HG03565 (cell line): ENCODE measurements at regions not wholly inside any gene's neighbourhood (a gene's known extent, or its start where the extent isn't known, plus 50 kb on each side); places are given as distances from the start of the nearest gene placed in this dataset.

Source experiments
- ATAC-seq: cut with Tn5 transposase; IDR thresholded peaks from one replicate; pipeline ENCODE4 v1.9.1; 2021; ENCODE audit warnings: mild to moderate bottlenecking, moderate library complexity; ENCODE audit not compliant: unreplicated experiment

DNA sequence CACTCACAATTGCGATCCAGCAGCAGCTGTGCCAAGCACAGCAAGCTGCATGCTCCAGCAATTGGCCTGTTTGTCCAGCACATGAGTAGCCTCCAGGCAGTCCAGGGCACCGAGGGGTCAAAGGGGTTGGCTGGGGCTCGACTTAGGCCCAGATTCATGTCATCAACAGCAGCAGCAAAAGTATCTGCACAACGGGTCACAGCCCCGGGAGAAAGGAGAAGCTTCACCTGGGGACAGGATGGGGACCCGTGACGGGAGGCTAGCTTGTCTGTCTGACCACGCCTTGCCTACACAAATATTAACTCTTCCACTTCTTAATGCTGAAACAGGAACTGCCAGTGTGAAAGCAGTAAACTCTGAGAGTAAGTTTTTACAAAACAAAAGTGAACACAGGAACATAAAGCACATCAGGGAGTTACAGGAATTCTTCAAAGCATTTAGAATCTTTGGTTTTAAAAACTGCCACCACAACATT, 191.2 kb downstream of the PIK3R1 start:
- peak; percentile 83 for ATAC-seq

DNA sequence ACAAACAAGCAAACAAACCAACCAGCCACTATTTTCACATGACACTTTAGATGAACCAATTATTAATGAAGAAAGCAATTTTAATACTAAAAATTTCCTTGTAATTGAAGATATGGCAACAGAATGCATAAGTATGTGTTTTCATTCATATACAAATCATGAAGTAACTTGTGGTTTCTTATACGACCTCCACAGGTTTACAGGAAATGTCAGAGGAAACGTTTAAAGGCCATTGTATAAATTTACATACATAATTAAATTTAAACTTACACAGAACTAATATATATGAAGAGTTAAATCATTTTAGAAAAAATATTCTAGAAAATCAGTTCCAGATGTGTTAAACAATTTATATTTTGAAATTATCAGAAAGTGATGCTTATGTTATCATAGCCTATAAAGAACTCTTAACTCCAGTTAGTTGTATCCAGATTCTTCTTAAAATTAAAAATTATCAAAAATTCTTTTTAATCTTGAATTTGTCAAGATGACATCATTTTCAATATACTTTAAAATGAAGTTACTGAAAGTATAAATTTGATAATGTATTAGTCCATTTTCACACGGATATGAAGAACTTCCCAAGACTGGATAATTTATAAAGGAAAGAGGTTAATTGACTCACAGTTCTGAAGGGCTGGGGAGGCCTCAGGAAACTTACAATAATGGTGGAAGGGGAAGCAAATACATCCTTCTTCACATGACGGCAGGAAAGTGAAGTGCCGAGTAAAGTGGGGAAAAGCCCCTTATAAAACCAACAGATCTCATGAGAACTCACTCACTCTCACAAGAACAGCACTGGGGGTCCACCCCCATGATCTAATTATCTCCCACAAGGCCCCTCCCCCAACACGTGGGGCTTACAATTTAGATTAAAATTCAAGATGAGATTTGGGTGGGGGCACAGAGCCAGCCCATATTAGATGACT, 192.0 kb downstream of the PIK3R1 start:
- no peak for ATAC-seq

DNA sequence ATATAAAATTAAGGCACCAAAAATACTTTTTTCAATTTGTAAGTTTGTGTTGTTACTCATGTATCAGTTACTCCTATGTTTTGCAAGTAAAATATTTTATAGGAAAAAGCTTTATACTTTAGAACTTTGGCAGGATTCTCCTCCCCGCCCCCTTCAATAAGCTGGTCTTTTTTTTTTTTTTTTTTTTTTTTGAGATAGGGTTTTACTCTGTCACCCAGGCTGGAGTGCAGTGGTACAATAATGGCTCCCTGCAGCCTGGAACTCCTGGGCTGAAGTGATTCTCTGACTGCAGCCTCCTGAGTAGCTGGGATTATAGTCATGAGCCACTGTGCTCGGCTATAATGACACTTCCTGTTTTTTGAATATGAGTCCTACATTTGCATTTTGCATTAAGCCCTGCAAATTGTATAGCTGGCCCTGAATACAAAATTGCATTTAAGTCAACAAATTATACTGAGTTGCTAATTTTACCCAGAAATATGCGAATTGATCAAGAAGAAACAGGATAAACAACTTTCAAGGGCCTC, 192.9 kb downstream of the PIK3R1 start:
- no peak for ATAC-seq

DNA sequence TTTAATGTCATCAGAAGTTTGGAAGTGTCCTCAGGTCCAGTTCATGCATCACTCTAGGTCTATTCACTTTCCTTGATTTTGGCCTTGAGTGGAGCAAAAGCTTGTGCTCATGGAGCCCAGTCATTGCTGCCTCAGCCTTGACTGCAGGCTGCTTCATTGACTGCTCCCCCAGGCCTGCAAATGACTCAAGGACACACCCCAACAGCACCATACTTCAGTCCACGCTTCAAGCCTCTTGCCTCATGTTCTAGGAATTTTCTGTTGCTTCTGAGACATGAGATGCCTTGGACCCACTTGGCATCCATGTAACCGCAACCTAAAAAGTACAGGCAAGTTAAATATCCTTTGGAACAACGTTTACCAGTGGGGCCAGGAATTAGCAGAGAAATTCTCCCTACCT, 193.7 kb downstream of the PIK3R1 start:
- ATAC-seq, result no peak

DNA sequence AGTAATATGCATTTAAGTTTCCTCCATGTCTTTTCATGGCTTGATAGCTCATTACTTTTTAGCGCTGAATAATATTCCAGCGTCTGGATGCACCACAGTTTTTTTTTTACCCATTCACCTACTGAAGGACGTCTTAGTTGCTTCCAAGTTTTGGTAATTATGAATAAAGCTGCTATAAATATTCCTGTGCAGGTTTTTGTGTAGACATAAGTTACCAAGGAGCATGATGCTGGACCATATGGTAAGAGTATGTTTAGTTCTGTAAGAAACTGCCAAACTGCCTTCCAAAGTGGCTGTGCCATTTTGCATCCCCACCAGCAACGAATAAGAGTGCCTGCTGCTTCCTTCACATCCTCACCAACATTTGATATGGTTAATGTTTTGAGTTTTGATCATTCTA, 195.6 kb downstream of the PIK3R1 start:
- no peak for ATAC-seq

DNA sequence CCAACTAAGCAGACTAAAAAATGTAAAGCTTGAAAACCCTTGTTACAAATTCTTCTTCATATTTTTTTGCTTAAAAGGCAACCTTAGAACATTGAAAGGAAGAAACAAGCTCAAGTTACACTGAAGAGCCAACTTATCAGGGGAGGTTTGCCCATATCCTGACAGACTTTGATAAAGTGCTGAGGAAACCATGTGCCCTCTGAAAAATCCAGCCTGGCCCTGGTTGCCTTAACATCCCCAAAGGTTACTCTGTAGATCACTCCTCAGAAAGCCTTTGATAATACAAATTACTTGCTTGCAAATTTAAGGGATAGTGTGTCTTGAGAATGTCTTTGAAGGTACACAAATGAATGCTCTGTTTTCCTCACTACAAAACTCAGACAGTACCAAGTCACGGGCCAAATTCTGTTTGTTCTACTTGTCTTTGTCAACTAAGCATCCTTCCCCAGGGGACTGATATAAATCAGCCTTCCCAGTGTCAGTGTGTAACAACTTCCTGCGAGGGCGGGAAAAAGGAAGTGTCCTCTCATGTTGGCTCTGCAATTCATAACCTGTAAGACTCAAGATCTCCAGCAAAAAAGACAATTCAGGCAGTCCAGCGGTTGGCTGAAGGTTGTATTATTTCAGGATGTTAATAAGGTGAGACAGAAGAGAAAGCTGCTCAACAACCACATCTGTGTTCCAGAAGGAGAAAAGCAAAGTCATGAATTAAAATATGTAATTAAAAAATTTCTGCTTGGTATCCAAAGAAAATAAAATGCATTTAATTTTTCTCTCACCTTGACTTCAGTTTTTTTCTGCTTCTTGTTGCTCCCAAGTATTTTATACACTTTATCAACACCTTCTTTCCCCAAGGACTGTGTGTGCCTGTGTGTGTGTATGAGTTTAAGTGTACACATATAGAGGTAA, 199.9 kb downstream of the PIK3R1 start:
- no peak for ATAC-seq

DNA sequence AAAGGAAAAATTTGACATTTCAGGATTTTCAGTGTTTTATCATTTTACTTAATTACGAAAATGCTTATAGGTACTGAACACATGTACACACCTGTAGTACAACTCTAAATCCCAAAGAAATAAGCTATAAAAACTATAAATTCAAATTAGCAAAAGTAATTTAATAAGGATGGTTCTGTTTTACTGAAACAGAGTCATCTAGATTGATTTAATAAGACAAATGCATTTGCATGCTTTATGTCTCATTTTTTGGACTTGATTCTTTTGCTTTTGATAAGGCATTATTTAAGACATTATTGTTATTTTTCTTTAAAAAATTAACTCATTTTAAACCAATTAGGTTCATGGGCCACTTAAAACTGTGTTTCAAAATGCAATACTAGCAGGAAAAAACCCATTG, 201.2 kb downstream of the PIK3R1 start:
- ATAC-seq, result no peak

DNA sequence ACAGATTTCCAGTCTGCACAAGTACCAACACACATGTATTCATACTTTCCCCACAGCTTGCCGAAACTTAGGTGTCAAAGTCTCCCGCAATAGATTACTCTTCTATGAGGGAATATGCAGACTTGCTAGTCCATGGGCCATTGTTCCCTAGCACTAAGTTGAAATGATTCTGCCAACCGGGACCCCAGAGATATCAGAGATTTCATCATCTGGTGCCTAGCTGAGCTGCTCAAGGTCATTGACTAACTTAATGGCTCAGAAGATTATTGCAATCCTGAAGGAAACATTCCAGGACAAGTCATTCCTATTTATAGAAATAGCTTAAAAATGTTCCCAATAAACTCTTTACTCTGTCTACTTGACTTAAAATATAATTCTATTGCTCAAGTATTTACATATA, 202.6 kb downstream of the PIK3R1 start:
- ATAC-seq, result no peak

DNA sequence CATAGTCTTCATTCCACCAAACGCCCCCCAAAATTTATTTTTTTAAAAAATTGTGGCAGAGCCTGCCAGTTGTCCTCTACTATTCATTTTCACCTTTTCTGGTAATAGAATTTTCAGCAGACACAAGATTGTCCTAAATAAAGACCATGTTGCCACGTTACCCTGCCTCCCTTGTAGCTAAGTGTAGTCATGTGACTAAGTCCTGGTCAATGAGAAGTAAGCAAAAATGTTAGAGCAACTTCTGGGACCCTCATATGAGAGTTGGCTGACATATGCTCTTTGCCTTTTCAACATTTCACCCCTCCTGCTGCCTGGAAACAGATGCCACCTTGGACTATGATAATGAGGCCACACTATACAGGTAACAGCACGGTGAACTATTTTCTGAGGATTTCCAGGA, 203.1 kb downstream of the PIK3R1 start:
- no peak for ATAC-seq

DNA sequence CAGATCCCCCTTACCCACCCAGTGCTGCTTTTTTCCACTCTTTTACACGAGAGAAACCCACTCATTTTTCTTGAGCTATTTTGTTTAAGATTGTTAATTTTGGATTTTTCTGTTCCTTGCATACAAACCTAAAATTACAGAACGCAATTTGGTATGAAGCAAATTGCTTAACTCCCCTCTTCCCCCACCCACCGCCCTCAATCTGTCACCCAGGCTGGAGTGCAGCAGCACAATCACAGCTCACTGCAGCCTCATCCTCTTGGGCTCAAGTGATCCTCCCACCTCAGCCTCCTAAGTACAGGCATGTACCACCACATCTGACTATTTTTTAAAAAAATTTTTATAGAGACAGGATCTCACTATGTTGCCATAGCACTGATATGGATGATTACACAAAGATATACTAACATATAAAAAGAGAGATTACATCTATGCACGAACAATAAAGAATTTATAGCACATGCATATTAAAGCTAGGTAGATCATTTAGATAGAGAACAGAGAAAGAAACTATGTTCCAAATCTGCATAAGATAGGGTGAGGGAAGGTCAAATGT, 203.6 kb downstream of the PIK3R1 start:
- ATAC-seq, result no peak

DNA sequence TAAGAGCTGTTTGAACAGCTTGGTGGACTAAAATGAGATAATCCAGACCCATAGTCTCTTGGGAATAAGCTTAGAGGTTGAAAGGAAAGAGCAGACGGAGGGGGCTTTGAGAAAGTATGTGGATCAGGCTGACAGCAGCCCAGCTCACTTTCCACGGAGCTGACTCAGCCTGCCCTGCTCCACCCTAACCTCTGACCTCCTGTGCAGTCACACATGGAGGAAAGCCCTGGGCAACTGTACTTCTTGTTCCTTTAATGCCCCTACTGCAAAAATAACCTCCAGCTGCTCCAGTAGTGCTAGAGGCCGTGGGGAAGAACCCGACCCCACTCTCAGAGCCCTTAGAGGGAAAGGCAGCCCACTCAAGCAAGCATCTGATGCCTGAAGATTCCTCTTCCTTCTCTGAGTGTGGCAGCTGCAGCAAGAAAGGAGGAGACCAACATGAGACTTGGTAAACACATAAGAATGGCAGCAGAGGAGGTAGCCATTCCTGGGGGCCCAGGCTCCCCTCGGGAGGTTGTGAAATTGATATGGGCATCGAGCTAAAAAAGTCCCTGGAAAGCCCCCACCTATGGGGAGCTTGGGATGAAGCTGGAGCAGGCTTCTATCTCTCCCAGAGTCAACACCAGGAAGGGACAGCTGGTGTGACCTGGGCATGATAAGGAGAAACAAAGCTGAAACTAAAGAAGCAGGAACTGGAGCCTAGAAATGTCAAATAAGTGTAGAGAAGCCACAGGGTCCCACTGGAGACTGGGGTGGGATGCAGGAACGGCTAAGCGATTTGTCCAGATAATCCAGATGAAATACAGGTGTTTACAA, 204.3 kb downstream of the PIK3R1 start:
- ATAC-seq, result no peak

DNA sequence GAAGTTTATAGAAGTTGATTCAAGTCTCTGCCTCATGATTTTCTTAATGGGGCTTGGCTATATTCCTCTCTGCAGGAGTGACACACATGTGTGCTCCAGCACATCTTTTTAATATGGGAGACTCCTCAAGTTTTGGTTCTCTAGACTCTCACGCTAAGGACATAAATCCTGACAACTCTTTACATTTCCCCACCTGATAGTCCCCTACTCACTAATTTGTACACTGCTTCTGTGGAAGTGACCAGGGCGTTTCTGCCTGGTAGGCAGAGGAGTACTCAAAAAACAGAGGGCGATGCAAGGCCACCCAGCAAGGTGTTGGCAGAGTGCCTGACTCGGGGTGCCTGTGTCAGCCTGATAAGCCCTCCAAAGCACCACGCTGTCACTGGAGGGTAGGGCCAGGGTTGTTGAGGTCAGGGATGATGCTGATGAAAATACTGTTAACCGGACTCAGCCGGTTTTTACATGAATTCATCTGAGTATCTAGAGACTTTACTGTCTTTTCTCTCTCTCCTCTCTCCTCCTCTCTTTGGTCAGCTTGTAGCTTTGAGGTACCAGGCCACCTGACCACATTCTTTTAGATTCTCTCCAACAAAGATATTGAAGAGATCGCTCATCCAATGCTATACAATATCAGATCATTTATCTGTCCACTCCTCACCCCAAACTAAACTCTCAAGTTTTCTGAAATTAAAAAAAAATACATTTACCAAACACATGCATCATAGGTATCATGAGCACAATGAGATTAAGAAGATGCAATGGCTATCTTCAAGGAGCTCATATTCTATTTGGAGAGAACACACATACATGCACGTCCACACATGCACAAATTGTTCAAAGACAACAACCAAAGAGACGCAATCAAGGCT, 205.2 kb downstream of the PIK3R1 start:
- no peak for ATAC-seq

DNA sequence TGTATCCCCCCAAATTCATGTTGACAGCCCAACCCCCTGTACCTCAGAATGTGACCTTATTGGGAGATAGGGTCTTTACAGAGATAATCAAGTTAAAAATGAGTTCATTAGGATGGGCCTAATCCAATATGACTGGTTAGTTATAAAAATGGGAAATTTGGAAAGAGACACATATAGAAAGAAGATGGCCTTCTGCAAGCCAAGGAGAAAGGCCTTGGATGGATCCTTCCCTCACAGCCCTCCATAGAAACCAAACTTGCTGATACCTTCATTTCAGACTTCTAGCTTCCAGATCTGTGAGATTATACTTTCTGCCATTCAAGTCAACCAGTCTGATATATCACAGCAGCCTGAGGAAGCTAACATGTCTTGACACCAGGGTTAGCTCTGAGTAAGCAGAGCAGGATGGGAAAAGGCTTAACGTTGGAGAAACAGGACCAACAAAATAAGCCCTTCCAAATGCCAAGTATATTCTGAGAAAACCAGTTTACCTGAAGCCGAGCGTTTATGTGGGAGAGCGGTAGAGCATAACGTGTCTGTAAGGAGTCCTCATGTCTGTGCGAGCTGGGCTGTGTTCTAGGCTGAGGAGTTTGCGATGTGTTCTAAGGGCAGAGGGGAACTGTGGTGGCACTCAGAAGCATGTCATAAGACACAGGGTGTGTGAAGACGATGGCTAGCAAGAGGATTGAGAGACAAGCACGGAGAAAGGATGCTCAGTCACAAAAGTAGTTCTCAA, 206.1 kb downstream of the PIK3R1 start:
- ATAC-seq, result no peak

DNA sequence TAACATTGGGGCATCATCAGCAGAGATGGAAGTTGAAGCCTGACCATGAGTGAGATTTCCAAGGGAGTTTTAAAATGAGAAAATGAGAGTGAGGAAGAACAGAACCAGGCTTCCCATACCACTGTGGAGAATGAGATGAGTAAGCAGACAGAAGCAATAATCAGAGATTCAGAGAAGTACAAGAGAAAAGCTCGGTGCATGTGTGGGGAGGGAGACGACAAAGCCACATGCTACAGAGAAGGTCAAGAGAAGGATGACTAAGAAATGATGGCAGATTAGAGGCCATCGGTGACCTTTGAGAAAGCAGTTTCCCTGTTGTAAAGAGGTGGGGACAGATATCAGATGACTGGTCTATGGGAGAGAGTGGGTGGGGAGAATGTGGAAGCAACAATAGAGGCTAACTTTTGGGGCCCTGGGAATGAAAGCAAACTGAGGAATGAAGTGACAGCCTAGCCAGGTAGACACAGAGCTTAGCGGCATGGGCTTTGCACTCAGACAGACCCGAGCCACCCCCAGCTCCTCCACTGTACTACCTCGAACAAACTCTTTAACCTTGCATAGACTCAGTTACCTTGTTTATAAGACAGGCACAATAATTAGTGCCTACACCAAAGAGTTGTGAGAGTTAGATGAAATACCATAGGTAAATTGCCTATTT, 207.7 kb downstream of the PIK3R1 start:
- ATAC-seq, result peak; percentile 39

DNA sequence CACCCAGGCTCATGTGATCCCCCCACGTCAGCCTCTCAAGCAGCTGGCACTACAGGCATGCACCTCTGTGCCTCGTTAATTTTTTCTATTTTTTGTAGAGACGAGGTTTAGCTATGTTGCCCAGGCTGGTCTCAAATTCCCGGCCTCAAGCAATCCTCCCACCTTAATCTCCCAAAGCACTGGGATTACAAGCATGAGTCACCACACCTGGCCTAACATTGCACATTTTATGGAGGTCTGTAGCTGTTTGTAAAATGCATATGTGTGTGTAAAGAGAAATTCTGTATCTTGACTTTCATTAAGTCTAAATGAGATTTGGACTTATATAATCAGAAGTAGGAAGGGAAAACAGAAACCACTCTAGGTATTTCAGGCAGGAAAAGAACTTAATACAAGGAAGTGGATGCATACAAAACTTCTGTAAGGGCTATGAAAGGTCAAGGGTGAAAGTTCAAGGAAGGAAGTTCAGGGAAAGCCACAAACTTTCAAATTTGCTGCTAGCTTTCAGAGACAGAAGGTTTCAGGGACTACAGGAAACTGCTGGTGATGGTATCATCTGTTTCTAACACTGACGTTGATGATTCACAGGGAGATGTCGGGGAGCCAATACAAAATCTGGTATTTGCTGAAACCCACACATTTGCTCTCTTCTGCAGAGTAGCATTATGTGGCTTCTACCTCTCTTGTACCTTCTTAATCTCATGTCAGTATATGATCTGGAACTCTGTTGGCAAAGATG, 209.4 kb downstream of the PIK3R1 start:
- peak; percentile 76 for ATAC-seq

DNA sequence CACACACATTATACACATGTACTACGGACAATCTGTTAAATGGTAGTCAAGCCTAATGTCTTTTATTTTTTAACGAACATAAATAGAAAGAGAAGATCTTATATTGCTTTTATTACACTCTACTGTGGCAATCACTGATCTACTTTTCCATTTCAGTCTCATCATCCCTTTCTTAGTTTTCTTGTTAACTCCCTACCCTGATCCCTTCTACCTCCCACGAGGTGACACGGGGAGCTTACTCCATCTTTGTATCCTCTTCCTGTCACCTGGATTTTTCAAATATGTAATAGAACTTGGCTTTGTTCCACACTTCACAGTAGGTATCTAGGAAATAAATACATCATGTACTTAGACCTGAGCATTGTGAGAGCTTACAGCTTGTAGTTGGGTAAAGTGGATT, 211.0 kb downstream of the PIK3R1 start:
- no peak for ATAC-seq

DNA sequence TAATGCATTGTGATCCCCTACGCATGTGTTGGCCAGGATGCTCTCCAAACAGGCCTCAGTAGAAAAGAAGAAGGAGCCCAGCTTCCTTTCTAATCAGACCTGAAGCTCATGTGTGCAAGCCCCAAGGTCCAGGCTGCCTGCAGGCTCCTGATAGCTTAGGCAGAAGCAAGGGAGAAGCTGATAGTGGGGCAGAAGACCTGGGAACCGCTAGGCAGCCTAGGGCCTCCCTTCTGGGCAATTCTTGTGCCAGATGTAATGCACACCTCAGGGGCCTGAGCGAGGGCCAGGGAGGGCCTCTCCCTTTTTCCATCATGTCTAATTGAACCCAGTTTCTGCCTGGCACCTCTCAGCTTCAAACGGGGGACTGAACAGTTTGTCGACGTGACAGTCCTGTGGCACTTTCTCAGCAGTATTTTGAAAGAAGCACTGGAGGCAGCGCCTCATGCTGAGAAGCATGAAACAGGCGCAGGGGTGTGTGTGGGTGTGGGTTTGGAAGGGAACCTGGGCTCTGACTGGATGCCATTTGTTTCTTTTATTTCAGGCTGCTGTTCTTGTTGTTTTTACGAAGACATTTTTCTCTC, 212.8 kb downstream of the PIK3R1 start:
- no peak for ATAC-seq
